ENCODE measurements at regions not wholly inside any gene's neighbourhood (a gene's known extent, or its start where the extent isn't known, plus 50 kb on each side); places are given as distances from the start of the nearest gene placed in this dataset.

DNA sequence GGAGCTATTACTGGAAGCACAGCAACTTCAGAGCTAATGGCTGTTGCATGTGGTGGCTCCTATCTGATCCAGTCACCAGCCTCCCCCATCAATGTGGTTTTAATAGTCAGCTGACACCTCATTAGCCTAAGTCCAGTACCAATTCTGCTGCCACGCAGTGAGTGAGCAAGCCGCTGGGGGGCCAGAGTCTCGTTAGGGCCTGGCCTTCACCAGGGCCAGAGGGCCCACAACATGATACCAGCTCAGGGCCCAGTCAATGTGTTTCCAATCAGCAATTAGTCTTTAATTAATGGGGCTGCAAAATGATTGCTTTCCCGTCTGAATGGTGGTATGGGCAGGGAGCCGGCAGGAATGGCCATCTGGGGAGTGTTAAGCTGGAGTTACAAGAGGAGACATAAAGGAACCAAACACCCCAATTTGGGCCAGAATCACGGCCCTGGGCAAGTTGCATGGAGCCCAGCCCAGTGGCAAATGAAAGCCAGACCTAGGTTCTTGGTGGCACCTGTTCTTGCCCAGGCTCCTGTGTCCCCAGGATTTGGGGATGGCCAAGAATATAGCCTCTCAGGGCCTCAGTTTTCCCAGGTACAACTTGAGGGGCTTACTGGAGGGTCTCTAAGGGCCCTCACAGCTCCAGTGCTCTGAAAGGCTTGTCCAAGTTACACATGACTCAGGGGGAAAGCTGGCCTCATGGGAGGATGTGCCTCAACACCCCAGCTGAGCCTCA is 119.2 kb downstream of the EFNB1 start:
- TF ChIP-seq POLR2A (IDR thresholded peaks at IDR 0.05; ENCODE audit: low read depth, low read length) (no peak), SIN3A (IDR thresholded peaks at IDR 0.05; ENCODE audit: low read depth, low read length) (no peak), HDAC2 (IDR thresholded peaks at IDR 0.05) (no peak), HDAC6 (IDR thresholded peaks at IDR 0.05; ENCODE audit: unreplicated experiment) (no peak), EP300 (IDR thresholded peaks at IDR 0.05; ENCODE audit: borderline replicate concordance in 1 of 2, control insufficient read depth in 1 of 2, low read depth in 2 of 2, low read length in 2 of 2) (no peak), TCF12 (IDR thresholded peaks at IDR 0.05; ENCODE audit: low read depth, low read length) (no peak), ZSCAN29 (IDR thresholded peaks at IDR 0.05) (no peak), SP1 (IDR thresholded peaks at IDR 0.05; ENCODE audit: low read depth, low read length) (no peak), MTA2 (IDR thresholded peaks at IDR 0.05; ENCODE audit: low read depth) (no peak)
- TF ChIP-seq, protein P1, sequence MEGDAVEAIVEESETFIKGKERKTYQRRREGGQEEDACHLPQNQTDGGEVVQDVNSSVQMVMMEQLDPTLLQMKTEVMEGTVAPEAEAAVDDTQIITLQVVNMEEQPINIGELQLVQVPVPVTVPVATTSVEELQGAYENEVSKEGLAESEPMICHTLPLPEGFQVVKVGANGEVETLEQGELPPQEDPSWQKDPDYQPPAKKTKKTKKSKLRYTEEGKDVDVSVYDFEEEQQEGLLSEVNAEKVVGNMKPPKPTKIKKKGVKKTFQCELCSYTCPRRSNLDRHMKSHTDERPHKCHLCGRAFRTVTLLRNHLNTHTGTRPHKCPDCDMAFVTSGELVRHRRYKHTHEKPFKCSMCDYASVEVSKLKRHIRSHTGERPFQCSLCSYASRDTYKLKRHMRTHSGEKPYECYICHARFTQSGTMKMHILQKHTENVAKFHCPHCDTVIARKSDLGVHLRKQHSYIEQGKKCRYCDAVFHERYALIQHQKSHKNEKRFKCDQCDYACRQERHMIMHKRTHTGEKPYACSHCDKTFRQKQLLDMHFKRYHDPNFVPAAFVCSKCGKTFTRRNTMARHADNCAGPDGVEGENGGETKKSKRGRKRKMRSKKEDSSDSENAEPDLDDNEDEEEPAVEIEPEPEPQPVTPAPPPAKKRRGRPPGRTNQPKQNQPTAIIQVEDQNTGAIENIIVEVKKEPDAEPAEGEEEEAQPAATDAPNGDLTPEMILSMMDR (IDR thresholded peaks at IDR 0.05 in 2 of 3, conservative IDR thresholded peaks at IDR 0.05 in 1 of 3; ENCODE audit: control insufficient read depth in 2 of 3, extremely low read depth in 1 of 3, insufficient read depth in 1 of 3, low read depth in 3 of 3, low read length in 3 of 3): no peak

Data from GM12878 (cell line).